ENCODE measurements at regions not wholly inside any gene's neighbourhood (a gene's known extent, or its start where the extent isn't known, plus 50 kb on each side); places are given as distances from the start of the nearest gene placed in this dataset.

DNA sequence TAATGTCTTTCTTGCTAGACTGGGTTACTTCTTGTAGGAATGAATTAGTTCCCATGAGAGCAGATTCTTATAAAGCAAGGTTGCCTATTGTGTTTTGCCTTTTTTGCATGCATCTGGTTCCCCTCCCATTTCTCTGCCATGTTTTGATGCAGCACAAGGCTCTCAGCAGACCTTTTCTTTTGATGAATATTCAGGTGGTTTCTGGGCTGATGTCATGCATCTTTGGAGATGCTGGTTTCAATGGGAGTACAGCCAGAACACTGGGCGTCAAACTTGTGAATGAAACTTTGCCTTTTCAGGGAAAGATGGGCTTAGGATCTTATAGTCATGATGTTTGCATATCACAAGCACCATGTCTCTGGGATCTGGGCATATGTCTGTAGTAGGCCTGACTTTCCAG, 111.7 kb upstream of the CCL2 start:
- no peak for DNase-seq (ENCODE audit: low spot score)

DNA sequence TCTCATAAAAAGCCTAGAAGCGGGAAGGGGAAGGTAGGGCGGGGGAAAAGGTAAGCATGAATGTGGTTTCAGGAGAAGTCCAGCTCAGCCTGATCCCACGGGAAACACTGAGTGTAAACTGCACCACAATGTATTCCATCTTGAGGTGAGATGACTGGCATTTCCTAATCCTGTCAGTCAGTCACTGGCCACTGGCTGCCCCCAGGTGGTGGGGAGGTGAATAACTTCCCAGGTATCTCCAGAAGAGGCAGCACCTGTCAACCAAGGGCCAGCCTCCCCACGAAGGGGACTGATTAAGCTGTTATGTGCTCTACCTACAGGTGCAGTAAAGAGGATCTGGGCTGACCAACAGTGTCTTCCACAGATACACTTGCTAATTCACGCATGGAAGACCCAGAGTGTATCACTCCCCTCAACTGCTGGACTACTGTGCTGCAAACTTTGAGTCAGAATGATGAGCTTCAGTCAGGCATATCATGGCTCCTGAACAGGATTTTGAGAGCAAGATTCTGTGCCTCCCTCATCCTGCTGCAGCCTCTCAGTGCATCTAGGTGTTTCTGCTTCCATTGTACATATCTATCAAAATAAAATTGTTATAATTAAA, 108.5 kb upstream of the CCL2 start:
- peak; percentile 51 for DNase-seq (ENCODE audit: low spot score)

DNA sequence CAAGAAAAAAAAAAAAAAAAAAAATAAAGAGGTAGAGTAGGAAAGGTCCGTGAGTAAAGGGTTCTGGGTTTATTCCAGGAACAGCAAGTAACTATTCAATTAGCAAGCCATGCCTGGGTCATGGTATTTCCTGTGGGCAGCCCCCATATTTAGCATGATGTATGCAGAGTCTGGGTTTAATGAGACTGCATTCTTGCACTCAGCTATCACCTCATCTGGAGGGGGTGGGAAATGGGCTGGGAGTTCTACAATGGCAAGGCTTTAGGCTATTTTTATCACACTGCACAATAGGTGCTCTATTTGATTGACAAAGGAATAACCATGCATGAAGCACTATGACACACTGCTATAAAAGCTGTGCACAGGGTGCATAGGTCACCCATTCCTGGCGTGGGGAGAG, 104.0 kb upstream of the CCL2 start:
- DNase-seq (ENCODE audit: low spot score): no peak

DNA sequence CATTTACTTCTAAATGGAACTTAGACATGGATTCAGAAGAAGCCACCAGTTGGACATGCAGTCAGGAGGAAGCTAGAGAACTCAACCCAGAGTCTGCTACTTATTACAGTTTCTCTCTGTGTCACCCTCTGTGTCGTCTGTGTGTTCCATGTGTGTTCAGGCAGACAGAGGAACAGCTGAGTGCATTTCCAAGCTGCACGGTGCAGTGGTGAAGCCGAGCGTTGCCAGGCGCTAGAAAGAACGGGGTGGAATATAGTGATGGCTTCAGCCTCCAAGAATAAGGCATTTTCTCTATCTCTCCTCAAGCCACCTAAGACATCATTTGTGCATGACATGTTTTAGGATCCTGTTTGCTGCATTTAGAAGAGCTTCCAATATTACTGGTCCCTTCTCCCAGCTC, 101.1 kb upstream of the CCL2 start:
- DNase-seq (ENCODE audit: low spot score): no peak

DNA sequence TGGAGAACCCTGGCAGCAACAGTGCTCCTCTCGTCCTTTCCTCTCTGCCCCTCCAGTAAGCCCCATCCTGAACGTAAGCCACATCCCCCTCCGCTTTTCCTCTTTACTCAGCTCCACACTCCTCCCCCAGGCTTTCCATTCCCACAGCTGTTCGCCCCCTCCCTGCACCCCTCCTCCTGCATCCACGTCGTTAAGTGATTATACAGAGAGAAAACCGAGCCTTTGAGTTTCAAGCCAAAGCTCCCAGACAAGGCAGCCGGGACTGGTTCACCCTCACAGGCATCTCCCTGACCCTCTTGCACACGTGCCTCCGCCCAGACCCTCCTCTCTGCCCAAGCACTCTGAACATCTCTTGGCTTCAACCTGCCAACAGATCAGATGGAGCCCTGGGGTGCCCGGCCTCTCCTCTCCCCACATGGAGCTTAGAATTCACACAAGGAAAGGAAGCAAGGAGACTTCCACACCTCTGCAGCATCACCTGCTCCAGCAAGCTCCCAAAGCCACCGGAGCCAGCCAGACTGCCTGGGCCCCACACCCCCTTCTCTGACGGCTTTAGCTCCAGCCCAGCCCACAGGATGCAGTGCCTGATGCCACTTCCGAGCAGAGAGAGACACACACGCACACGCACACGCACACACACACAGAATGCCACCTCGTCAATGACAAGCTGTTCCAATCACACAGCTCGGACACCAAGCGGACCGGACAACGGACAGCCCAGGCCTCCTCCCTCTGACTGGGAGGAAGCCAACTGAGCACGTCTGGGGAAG, 99.9 kb upstream of the CCL2 start:
- DNase-seq (ENCODE audit: low spot score): no peak

DNA sequence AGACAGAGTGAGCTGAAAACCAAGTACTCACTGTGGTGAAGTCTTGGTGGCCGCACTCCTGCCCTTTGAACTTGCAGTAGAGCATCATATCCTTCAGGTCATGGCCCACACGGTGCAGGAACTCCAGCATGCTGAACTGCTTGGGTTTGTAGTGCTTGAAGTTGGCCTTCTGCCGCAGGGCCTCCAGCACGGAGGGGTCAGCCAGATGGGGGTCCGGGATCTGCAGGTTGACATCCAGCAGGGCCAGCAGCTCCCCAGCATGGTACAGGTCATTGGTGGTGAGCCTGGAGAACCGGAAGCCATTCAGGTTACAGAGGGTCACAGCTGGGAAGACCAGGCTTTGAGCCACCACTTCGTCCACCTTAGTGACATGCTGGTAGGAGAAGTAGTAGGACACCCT, 99.1 kb upstream of the CCL2 start:
- DNase-seq (ENCODE audit: low spot score): no peak

DNA sequence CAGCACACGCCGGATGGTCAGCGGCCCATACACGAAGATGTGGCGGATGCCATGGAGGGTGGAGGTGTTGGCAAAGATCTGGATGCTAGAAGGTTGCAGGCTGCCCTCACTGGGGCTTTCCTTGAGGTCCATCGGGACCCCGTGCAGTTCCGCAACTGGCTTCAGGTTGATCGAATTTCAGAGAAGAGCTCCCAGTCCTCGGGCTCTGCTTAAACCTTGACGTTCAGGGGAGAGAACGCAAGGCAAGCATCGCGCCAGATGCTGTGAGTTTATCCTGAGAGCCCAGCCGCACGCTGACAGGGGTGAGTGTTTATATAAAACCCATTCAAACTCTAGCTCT, 98.7 kb upstream of the CCL2 start:
- DNase-seq (ENCODE audit: low spot score): no peak

DNA sequence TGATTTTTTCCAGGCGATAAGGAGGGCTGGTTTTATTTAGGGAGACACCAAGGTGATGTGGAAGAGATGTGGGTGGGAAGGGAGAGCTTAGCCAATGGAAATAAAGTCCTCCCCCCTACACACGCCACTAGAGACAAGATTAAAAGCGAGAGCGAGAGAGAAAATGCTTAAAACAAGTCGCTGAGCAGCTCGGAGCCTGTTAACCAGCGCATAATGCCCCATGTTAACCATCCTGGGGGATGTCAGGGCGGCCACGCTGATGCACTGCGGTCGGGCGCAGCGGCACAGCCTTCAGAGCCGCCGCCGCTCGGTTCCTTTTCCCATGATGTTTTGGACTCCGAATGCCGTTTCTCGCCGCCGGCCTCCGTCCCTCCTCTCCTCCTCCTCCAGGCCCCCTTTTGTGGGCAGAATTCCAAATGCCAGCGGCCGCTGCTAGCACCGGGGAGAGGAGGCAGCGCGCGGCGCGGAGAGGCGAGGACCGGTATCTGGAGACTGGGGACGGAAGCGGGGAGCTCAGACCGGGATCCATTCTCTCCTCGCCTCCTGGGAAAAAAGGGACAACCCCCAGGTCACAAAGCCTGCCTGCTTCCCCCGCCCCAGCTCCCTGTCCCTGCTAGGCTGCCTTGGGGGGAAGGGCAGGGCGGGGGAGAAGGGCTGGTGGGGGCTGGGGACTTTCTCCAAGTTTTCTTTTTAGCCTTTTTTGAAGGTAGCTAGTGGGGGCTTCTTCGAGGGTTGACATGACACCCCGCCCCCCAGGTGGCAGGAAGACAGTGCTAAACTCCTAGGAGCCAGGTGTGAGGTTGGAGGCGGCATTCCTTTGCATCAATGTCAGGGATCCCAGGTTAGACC, 98.1 kb upstream of the CCL2 start:
- DNase-seq (ENCODE audit: low spot score): no peak

DNA sequence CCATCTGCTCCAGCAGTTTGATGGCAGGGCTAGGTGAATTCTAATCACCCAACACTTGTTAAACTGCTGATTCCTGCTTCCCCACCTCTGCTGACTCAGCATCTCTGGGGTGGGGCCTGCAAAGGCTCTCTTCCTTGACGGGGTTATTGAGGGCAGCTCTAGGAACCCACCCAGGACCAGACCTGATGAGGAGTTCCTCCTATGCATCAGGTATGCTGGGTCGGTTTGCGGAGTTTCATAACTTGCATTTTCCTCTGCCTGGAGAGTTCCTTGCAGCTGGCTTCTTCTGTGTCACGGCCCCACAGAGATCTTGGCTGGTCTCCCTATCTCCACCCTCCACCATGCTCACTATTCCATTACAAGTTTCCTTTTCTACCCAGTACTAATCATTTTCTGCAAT, 93.4 kb upstream of the CCL2 start:
- DNase-seq (ENCODE audit: low spot score): no peak

DNA sequence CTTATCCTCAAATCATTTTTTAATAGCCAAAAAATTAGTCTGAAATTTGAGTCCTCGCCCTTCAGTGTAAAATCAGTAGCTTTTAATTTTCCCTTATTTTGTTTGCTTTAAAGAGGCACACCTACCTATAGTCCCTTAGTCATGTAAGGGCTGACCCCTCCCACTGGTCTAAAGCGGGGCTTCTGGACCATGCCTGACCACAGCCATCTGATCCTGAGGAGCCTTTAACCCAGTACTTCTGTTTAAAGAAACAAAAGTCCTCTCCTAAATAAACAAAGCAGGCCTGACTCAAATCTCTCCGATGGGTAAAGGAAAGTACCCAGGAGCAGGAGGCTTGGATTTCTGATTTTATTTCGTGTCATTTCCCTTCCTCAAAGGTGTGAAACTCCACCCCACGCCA, 92.0 kb upstream of the CCL2 start:
- DNase-seq (ENCODE audit: low spot score): no peak

DNA sequence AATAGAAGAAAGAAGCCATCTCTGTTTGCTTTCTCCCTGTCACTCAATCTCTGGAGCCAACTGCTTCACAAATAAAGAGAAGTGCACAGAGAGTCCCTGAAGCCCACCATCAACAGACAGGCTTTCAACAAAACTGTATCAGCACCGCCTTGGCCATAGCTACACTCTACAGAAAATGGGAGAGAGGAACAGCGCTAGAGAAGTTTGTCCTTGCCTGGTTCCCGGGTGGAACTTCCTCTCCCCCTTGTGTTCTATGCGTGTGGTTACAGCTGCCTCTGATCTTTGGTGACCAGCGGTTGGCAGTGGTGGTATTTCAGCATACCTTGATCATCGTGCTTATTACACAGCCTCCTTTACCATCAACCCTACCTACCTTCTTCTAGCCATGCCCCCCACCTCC, 91.4 kb upstream of the CCL2 start:
- peak; percentile 66 for DNase-seq (ENCODE audit: low spot score)

DNA sequence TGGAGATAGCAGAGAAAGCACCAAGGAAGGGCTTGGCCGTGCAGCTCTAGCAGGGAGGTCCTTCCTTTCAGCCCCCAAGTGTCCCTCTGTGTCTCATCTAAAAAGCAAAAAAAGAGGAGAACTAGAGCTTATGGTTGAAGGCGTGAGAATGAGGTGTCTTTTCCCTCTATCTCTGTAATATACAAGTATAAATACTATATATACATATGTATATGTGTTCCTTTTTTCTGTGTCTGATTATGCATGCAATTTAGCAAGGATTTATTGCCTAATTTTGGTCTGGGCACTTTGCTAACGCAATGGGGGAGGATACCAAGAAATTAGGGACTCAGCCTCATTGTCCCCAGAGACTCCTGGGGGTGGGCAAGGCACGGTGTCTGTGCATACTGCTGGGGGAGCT, 90.2 kb upstream of the CCL2 start:
- DNase-seq (ENCODE audit: low spot score): no peak

DNA sequence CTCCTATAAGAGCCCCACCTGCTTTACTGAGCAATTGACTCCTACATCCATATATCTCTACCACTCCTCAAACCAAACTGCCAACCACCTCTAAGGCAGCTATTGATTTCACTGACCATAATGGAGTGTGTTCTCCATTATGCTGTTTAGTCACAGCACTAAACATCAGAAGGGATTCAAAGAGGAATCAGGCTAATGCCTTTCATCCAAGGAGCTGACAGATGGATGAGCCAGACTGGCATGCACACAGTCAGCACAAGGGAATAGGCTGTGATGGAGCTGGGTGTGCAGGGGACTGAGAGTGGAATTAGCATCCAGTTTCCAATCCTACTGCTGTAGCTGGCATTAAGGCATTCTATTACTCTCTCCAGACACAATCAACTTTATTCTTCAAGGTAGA, 88.7 kb upstream of the CCL2 start:
- no peak for DNase-seq (ENCODE audit: low spot score)

DNA sequence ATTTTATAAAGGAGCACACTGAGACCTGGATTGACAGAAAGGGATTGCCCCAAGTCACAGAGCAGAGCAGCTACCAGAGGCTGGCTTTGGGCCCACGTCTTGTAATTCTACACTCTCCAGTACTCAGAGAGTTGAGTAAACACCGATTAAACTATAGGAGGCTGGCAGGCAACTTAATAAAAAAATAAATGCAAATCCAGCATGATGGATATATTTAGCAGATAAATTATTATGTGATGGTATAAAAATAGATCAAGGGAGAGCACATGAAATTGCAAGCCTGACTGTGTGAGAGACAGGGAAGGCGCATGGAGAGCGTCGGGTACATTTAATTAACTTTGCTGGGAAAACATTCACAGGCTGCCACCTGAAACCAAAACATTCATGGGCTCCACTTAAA, 87.7 kb upstream of the CCL2 start:
- no peak for DNase-seq (ENCODE audit: low spot score)

DNA sequence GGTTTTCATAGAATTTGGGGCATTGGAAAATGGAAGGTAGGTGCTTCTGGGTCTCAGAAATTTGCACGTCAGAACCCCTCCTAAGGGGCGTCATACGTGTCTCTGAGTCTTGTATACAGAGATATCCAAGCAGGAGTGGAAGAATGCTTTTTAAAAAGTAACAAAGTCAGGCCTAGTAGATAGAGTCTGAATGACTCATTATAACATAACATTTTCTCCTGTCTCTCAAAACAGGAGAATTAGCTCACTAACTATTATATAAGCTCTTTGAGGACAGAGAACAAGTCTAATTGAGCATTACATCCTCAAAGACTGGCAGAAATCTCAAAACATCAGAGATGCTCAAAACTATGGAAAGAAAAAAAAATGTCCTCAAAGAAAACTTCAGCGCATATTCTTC, 86.1 kb upstream of the CCL2 start:
- DNase-seq (ENCODE audit: low spot score): no peak

DNA sequence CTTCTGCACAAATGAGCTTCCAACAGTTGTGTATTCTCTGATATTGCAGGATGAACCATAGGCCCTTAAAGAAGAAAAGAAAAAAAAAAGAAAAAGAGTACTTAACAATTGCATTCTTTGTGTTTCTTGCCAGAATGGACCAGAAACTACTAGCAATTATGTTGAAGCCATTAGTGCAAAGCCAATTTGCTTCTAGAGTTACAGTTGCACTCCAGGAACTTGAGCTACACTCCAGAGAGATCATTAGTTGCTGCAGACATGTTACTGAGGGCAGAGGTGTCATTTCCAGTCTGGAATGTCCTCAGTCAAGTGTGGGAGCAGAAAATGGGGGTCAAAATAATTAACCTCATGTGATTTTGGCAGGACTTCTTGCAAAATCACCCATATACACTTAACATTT, 85.6 kb upstream of the CCL2 start:
- no peak for DNase-seq (ENCODE audit: low spot score)

DNA sequence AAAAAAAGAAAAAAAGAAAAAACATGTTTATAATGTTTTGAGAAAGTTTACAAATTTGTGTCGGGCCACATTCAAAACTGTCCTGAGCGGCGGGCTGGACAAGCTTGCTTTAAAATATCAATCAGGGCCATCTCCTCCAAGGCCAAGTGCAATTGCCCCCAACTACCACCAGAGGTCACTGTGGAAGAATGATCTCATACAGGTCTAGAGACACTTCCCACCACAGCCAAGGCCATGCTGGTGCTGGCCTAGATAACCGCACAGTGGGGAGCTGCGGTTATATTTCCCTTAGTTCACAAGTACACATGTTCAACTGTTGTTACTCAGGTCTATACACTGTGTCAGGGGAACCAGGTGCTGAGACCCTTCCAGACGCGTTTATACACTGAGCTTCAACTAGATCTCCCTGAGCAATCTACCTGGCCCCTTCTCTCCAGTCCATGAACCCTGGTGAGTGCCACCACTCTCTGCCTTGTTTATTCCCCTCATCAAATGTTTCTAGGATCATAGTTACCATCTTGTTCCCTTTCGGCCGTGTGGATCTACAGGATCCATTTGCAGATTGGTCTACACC, 83.8 kb upstream of the CCL2 start:
- peak; percentile 56 for DNase-seq (ENCODE audit: low spot score)

DNA sequence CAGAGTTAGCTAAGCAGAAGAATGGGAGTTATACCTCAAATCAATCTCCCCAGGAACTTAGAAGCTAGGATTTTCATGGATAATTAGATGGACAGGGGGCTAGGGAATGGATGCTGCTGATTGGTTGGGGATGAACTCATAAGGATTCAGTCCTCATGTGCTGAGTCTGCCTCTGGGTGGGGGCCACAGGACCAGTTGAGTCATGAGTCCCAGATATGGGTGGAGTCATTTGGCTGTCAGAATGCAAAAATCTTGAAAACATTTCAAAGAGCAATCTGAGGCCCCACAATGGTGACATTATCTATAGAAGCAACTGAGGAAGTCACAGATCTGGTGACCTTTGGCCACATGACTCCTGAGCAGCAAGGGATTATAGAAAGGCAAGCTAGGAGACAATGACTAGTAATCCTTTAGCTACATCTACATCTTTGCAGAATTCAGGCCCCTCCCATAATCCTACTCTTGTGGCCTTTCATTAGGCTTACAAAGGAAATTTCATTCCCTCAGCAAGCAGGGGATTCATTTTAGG, 82.6 kb upstream of the CCL2 start:
- DNase-seq (ENCODE audit: low spot score): no peak

DNA sequence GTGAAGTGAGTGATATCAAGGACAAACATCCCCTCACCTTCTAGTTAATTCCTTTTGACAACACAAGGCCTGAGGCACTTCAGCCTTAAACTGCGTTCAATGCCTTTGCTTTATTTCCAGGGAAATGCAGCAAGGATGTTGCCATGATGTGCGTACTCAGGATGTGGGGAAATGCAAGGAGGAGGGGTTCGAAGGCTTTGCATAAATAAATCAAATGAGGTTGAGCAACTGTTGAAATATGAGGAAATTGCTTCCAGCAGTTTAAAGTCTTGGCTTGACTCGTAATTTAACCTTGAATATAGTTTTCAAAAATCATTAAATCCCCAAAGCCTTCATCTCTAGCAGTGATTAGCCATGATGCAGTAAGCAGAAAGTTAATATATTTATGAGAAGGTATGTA, 81.8 kb upstream of the CCL2 start:
- no peak for DNase-seq (ENCODE audit: low spot score)

DNA sequence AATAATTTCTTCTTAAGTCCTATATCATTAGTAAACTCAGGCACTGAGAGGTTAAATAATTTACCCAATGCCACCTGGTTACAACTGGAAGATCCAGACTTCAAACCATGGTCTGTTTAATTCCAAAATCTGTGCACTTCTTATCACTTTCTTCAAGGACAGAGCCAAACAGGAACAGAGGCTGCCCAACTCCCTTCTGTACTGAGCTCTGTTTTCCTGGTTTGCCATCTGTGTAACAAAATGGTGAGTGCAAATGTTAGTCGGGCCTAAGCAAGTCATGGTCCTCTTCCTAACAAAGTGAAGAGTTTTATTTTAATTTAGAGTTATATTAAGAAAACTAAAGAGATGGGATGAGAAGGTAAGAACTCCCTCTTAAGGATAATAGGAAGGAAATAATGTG, 80.6 kb upstream of the CCL2 start:
- DNase-seq (ENCODE audit: low spot score): no peak

DNA sequence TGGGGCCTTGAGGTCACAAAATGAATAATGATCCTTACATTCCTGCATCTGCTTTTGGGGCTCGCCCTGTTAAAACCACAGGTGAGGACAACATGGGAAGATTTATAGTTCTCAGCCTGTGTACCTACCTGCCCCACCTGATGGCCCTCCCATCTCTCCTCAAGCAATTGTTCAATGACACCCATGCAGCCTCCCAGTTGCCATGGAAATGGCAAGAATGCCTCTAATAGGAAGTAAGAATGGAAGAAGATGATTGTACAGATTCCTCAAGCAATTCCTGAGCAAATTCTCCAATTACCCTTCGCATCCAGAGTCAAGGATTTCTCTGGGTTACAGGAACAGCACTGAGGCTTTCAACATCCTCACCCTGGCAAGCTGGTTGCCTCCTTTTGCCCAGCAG, 78.6 kb upstream of the CCL2 start:
- no peak for DNase-seq (ENCODE audit: low spot score)

DNA sequence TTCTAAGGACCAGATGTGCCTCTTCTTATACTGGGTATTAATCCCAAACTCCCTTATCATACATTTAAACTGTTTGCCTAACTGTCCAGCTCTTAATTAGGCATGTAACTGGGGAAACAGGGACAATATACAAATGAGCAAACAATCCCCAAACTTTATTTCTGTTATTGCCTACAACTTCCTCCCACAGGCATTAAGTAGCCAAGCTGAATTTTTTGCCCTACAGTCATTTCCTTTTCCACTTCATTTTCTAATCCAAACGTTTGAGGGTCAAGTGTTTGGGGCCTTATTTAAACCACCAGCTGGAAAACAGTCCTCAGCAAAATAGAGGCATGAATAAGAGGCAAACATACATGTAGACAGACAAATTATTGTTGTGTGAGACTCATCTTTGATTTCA, 77.4 kb upstream of the CCL2 start:
- DNase-seq (ENCODE audit: low spot score): no peak

DNA sequence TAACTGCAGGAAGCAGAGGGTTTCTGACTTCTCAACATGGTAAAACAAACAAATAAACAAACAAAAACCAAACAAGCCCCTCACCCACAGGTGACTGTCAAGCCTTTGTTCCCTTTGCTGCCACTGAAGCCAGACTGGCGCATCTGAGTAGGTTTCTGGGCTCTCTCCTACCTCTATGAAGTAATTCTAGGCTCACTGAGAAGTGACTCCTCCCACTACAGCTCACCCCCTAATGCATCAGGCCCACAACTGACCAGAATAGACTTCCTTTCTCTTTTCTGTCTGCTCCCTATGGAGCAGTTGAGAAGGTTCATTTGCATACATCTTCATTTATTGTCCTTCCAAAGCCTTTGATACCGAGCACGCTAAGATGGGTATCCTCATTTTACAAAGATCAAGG, 77.0 kb upstream of the CCL2 start:
- no peak for DNase-seq (ENCODE audit: low spot score)

All from SW480 (cell line).